Pancreas (tissue), 10 donors: ENCODE measurements at regions not wholly inside any gene's neighbourhood (a gene's known extent, or its start where the extent isn't known, plus 50 kb on each side); places are given as distances from the start of the nearest gene placed in this dataset.
A peak's percentile ranks its signal among the peaks of the same experiment; 100 is the strongest.

Experiments
- ATAC-seq, 4 donors: fragments of 200-7000 bp; cut with Tn5 transposase; one replicate each; pipeline versions ENCODE4 v1.8.0 to v1.9.1; 2020; ENCODE audit warnings: mild to moderate bottlenecking in 4 of 4, moderate library complexity in 4 of 4
- DNase-seq, 6 donors: peaks; one replicate each; pipeline ENCODE4 v3.0.0-alpha.2; 2020
- FAIRE-seq: peaks from 2 replicates; lab custom pipeline; 2012; peaks lifted over from hg19 to GRCh38; lab: Jason Lieb, UNC
- H3K27ac ChIP-seq, 4 donors: fragments of 200-600 bp; sonication (generic); 1 replicate in 3 of 4; 2 replicates in 1 of 4; pipeline versions ENCODE4 v1.5.0 to v1.8.0; 2020
- H3K27me3 ChIP-seq, 4 donors: fragments of 200-600 bp; one replicate each; pipeline ENCODE4 v1.8.0; 2021
- H3K36me3 ChIP-seq, 3 donors: fragments of 200-600 bp; sonication (generic) in 1 of 3; one replicate each; pipeline versions ENCODE4 v1.5.0 to v1.8.0; 2020 to 2021
- H3K4me1 ChIP-seq, 3 donors: fragments of 200-600 bp; one replicate each; pipeline ENCODE4 v1.8.0; 2021
- H3K4me3 ChIP-seq, 4 donors: fragments of 200-600 bp; sonication (generic) in 2 of 4; one replicate each; pipeline versions ENCODE4 v1.5.0 to v1.8.0; 2020 to 2021
- H3K9me3 ChIP-seq, 4 donors: fragments of 200-600 bp; one replicate each; pipeline ENCODE4 v1.8.0; 2021
- WGBS, 2 donors: extraction: QIAGEN DNeasy Blood & Tissue Kit; methylation state at CpG; one replicate each; pipeline ENCODE4 v1.1.7; 2013; 5-methylcytosine and 5-hydroxymethylcytosine counted together
- intact Hi-C, 3 donors: fragments of 100-400 bp; cut with DNase I; formaldehyde crosslinking; loops; one replicate each; pipeline versions ENCODE4 v1.11.1 to v1.14.2; 2022
- TF ChIP-seq, protein P1 (sequence below), 4 donors: fragments of 200-600 bp; sonication (generic) in 3 of 4; IDR thresholded peaks; one replicate each; pipeline versions ENCODE4 v1.5.0 to v1.8.0; 2021; ENCODE audit warnings: antibody characterized with exemption in 4 of 4
- donor health status: healthy with polysubstance abuse.
- donor health status: DM: no; HTN: no; CAD: no; lungs with moderate emphysema.
- donor health status: DM: no; HTN: no; CAD: no.
- donor health status: control.
- donor health status: control.
- donor health status: Bipolar disorder and iron deficiency.
- donor health status: DM: yes; HTN: yes; CAD: no.
- donor health status: DM: no; HTN: no; CAD: no.
- donor health status: DM: no; HTN: no; CAD: no.
- donor health status: DM: yes; HTN: yes; CAD: no.

DNA sequence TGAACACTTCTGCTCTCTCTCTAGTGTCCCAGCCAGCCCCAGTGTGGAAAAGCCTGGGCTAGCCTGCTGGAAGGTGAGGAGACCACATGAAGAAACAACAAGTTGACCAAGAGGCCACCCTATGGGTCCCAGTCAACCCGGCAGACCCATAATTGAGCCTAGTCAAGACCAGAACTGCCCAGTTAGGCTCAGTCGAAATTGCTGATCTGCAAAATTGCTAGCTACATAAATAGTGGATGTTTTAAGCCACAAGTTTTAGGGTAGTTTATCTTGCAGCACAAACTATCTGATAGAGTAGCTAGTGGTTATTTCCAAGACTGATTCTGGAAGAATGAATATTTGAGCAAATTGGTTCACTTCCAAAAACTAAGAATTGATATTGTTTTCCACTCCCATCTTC, 82.3 kb upstream of the CCDC112 start:
- FAIRE-seq (no peak), DNase-seq (no peak)

DNA sequence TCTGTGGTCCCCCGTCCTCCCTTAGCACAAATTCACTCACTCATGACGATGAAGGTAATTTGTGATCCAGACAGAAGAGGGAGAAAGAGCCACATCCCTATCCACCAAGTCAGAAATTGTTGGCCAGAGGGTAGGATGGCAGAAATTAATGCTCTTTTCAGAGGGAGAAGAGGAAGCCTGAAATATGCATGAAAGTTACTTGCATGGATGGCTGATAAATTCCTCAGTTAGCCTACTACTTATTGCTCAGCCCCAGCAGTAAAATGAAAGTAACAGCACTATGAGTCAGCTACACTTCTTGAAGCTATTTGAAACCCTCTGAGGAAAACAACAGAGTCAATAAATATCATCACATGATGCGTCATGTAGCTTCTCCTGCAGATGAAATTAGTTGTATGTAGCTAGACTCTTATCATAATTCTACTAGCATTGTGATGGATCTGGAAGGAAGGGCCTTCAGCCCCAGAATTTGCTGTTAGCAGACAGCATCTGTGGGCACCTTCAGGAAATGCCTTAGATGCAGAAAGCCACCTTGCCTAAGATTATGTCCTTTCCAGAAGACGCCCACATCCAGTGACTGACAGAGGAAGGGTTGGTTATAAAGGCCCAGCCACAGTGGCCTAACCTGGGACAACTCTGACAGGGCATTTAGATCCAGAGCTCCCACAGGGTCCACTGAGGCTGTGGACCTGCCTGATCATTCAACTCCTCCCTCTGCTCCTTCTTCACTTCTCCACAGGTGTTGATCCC, 81.2 kb upstream of the CCDC112 start:
- Histone ChIP-seq H3K36me3 (no peaks in the 10 kb centered on the region), H3K9me3 (no peaks in the 10 kb centered on the region), H3K27me3 (no peaks in the 10 kb centered on the region), H3K4me3 (no peak overlapping the region), H3K27ac (no peak overlapping the region), H3K4me1 (peaks cover 13 to 15% (median 13%) of the 10 kb centered on the region in 3 donors)
- FAIRE-seq (no peak), ATAC-seq (no peak), DNase-seq (no peak)
- 83 to 90% methylated on average over 4 of the region's 4 CpGs for WGBS, 2 donors
- TF ChIP-seq, protein P1, sequence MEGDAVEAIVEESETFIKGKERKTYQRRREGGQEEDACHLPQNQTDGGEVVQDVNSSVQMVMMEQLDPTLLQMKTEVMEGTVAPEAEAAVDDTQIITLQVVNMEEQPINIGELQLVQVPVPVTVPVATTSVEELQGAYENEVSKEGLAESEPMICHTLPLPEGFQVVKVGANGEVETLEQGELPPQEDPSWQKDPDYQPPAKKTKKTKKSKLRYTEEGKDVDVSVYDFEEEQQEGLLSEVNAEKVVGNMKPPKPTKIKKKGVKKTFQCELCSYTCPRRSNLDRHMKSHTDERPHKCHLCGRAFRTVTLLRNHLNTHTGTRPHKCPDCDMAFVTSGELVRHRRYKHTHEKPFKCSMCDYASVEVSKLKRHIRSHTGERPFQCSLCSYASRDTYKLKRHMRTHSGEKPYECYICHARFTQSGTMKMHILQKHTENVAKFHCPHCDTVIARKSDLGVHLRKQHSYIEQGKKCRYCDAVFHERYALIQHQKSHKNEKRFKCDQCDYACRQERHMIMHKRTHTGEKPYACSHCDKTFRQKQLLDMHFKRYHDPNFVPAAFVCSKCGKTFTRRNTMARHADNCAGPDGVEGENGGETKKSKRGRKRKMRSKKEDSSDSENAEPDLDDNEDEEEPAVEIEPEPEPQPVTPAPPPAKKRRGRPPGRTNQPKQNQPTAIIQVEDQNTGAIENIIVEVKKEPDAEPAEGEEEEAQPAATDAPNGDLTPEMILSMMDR (IDR thresholded peaks at IDR 0.05) = no peak
- intact Hi-C loops = loop anchor here in 1 of 3 donors (10.0 kb wide), 1 partner anchor 197 kb away; no protein-coding TSS in a partner anchor

More for the DNA sequence above, 82.3 kb upstream of the CCDC112 start:
- no peak overlapping the region for H3K4me3 ChIP-seq
- H3K27me3 ChIP-seq = no peaks in the 10 kb centered on the region
- H3K27ac ChIP-seq = peak overlapping the region in 2 of 4 donors; percentile 58 to 66
- intact Hi-C loops = loop anchor here in 1 of 3 donors (10.0 kb wide), 1 partner anchor 196 kb away; no protein-coding TSS in a partner anchor
- H3K4me1 ChIP-seq = peaks cover 13 to 15% (median 13%) of the 10 kb centered on the region in 3 donors
- ATAC-seq = no peak
- WGBS, 2 donors = 90 to 92% methylated on average over 2 of the region's 2 CpGs
- TF ChIP-seq, protein P1 (IDR thresholded peaks at IDR 0.05) = no peak
- H3K9me3 ChIP-seq = no peaks in the 10 kb centered on the region
- no peaks in the 10 kb centered on the region for H3K36me3 ChIP-seq

DNA sequence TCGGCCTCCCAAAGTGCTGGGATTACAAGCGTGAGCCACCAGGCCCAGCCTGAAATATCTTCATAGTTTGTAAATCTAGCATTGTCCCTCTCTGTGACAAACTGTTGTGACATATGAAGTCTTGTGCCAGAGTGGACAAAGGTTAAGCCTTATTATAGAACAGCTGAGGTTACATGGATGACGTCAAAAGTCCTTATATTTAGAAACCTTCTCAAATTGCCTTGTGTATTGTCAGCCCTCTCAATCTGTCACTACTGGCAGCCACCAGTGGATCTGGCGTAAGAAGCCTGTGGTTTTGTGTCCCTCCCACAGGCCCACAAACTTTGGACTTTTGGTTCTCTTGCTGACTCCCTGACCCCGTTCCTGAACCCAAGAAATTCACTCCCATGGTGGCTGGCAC, 79.4 kb upstream of the CCDC112 start:
- TF ChIP-seq, protein P1 (IDR thresholded peaks at IDR 0.05) = no peak
- peak in 2 of 6 donors; percentile 44 to 54 for DNase-seq
- WGBS, 2 donors = 47 to 48% methylated on average over 5 of the region's 5 CpGs
- ATAC-seq = peak in 3 of 4 donors; percentile 38 to 76 (median 67)
- Histone ChIP-seq H3K4me1 (peaks cover 13 to 15% (median 13%) of the 10 kb centered on the region in 3 donors), H3K36me3 (no peaks in the 10 kb centered on the region), H3K27ac (no peak overlapping the region), H3K9me3 (no peaks in the 10 kb centered on the region), H3K4me3 (no peak overlapping the region), H3K27me3 (no peaks in the 10 kb centered on the region)
- intact Hi-C loops = loop anchor here in 1 of 3 donors (10.0 kb wide), 1 partner anchor 199 kb away; no protein-coding TSS in a partner anchor
- no peak for FAIRE-seq

DNA sequence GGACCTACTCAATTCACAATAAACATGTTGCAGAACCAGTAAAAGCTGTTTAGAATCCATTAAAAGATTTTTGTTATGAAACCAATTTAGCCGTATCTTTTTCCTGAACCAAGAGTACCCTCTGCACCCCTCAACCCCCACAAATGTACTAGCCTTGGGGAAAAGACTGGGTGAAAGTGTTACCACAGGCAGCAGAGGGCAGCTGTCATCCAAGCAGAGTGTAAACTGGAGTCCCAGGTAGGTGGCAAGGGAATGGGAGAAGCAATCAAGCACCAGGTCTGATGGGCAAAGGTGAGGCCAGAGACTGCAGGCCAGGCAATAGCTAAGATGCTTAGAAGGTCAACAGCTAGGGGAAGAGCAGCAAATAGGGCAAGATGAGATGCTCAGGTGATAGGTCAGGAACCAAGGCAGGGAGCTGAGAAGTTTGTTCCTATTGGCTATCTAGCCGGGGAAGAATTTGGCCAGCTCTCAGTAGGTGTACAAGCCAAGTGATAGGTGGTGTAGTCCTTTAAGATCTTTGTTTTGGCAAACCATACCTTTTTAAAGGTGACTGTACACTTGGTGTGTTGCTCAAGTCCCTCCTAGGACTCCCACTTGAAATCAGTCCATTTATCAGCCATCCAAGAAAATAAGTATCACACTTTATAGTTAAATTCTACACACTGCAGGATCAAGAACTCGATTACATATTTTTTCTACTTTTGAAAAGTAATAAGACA, 77.8 kb upstream of the CCDC112 start:
- intact Hi-C loops = loop anchor here in 1 of 3 donors (10.0 kb wide), 1 partner anchor 201 kb away; no protein-coding TSS in a partner anchor
- FAIRE-seq (no peak), ATAC-seq (peak; percentile 44 to 87 (median 69)), DNase-seq (peak in 3 of 6 donors; percentile 23 to 38 (median 27))
- TF ChIP-seq, protein P1 (IDR thresholded peaks at IDR 0.05) = no peak
- Histone ChIP-seq H3K4me1 (peaks cover 3 to 11% (median 7%) of the 10 kb centered on the region in 3 donors), H3K27ac (no peak overlapping the region), H3K27me3 (no peaks in the 10 kb centered on the region), H3K9me3 (no peaks in the 10 kb centered on the region), H3K4me3 (no peak overlapping the region), H3K36me3 (no peaks in the 10 kb centered on the region)
- 55 to 61% methylated on average over 3 of the region's 3 CpGs for WGBS, 2 donors
